Ramos (cell line): ENCODE measurements at regions not wholly inside any gene's neighbourhood (a gene's known extent, or its start where the extent isn't known, plus 50 kb on each side); places are given as distances from the start of the nearest gene placed in this dataset.

Experiments used
- in situ Hi-C: fragments of 300-500 bp; cut with MboI; formaldehyde crosslinking; loops from one replicate; pipeline ENCODE4 v1.14.3; 2022; ENCODE audit warnings: low sequenced_read_pairs; ENCODE audit not compliant: unreplicated experiment

- in situ Hi-C loops: no loop called here
These were observed 297.6 kb upstream of the IGFBP3 start for GRCh38 chr7:46218461-46219200.

- in situ Hi-C loops: no loop called here
These were observed 295.0 kb upstream of the IGFBP3 start for GRCh38 chr7:46215987-46216567.

DNA sequence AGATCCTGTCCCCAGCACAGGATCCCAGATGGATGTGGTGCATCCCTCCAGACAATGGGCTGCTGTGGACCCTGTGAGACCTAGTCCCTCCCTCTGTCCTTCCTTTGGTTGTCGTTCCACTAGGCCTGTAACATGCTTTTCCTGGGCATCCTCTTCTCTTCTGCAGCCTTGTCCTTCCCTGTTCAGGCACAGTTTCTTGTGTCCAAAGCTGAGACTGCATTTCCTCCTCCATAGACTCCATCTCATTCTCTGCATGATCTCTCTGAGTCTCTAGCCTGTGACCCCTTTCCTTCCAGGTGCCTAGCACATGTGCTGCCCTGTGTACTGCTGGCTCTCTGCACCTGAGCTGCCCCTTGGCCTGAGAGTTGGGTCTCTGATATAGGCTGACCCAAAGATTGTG, 293.5 kb upstream of the IGFBP3 start:
- in situ Hi-C loops: no loop called here

DNA sequence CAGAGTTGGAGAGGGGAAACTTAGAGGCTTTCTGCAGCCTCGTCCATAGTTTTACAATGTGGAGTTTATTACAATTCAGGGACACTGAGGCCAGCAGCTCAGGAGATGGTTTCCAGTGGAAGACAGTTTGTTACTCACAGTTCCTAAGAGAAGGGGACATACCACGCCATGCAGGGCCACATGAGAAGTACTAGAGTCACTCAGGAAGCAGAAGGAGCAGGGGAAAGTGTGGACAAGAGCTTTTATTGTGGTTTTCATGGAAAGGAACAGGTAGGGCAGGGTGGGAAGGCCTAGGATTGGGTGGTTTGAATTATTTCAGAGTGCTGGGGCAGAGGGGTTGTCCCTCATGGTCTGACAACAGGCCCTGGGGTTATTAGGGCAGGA, 292.1 kb upstream of the IGFBP3 start:
- in situ Hi-C loops: no loop called here

GRCh38 chr7:46212425-46213153, 291.5 kb upstream of the IGFBP3 start:
- in situ Hi-C loops: no loop called here

DNA sequence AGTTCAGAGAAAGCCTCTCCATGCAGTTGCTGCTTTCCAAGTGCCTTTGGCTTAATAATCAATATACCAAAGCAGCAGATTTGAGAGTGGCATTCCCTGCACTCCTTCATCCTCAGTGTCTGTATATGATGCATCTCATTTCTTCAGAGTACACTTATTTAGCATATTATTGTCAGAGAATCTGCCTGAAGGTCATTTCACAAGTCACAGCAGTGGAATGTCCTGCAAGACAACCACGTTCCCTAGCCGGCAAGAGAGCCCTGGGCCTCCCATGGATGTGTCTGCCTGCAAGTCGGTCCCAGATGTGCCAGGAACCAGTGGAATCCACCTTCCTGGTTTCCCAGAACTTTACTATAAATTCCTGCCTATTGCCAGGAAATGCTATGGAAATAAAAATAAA, 289.4 kb upstream of the IGFBP3 start:
- in situ Hi-C loops: no loop called here

DNA sequence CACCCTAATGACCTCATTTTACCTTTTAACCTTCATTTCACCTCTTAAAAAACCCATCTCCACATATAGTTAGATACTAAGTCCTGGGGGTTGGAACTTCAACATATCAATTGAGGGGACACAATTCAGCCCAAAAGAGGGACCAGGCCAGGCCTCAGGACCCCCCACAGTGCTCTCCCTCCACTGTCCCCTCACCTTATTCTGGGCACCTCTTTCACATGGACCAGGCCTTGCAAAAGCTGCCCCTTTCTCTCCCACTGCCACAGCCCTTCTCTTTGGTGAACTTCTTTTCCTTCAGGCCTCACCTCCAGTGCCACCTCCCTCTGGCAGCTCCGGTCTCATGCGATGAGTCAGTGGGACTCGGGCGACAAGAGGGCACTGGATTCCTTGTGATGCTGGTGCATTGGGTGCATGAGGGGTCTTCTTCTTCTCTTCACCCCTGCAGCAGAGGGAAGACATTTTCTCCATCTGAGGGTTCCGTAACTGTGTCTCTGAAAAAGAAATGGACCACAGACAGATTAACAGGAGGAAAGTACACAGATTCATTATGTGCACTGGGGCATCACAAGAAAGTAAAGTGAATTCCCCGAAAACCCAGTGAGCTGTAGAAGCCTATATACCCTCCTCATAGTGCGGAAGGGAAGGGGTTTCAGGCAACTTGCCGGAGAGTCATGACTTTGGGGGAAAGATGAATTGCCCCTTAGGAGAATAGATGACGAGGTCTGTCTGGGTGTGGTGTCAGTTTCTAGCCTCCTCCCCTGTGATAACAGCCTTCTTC, 288.7 kb upstream of the IGFBP3 start:
- in situ Hi-C loops: no loop called here

DNA sequence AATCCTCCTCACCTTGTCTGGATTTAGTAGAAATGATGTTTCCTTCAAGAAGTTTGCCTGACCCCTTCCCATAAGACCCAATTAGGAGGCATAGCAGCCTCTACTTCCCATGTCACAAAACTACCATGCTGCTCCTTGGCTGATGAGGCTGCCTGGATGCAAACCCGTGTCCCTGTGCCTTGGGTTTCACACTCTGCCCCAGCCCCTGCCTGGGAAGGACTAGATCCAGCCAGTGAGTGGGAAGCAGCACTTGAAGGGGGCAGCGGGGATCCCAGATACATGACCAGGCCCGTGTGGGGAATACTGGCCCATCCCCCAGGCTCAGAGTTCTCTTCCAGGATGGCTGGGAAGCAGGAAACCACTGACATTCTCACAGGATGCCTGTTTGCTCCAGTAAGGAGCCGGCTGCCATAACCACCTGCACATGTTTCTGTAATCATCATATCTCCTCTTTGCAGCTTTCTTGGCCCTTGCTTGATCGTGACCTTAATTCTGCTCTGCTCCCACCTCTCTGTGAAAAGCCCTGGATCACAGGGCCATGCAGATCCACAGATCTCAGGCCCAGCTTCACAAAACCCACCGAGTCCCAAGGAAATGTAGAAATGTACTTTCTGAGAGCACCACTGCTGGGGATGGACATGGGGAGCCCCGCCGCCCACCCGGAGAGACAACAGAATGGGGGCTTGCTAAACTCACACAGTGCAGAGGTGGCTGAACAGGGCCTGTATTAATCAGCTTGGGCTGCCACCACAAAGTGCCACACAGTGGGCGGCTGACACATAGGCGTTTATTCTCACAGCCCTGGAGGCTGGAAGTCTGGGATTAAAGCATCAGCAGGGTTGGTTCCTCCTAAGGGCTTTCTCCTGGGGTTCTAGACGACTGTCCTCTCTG, 287.8 kb upstream of the IGFBP3 start:
- in situ Hi-C loops: no loop called here

GRCh38 chr7:46207931-46208634, 287.0 kb upstream of the IGFBP3 start:
- in situ Hi-C loops: no loop called here

- in situ Hi-C loops: no loop called here
These were observed 285.5 kb upstream of the IGFBP3 start for GRCh38 chr7:46206476-46207060.

- in situ Hi-C loops: no loop called here
These were observed 284.4 kb upstream of the IGFBP3 start for GRCh38 chr7:46205478-46205877.

GRCh38 chr7:46203926-46204325, 282.9 kb upstream of the IGFBP3 start:
- in situ Hi-C loops: no loop called here

GRCh38 chr7:46202379-46202778, 281.3 kb upstream of the IGFBP3 start:
- in situ Hi-C loops: no loop called here

GRCh38 chr7:46201961-46202360, 280.9 kb upstream of the IGFBP3 start:
- in situ Hi-C loops: no loop called here

DNA sequence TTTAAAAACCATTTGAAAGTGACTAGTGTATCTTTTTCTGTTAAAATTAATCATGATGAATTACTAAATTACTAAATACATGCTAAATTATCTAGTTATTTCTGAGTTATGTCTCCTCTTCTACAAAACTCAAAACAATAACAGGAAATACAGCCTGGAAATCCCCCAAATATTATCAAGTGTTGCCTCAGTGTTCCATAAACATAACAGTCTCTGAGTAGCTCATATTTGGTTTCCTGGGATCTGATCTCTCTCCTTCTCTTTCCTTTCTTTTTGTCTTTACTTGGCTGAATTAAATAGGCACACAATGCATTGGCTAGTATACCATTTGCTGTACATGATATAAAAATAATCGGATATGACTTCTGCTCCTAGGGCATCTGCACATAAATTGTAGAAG, 277.6 kb upstream of the IGFBP3 start:
- in situ Hi-C loops: no loop called here

- in situ Hi-C loops: no loop called here
These were observed 276.9 kb upstream of the IGFBP3 start for GRCh38 chr7:46197785-46198540.

DNA sequence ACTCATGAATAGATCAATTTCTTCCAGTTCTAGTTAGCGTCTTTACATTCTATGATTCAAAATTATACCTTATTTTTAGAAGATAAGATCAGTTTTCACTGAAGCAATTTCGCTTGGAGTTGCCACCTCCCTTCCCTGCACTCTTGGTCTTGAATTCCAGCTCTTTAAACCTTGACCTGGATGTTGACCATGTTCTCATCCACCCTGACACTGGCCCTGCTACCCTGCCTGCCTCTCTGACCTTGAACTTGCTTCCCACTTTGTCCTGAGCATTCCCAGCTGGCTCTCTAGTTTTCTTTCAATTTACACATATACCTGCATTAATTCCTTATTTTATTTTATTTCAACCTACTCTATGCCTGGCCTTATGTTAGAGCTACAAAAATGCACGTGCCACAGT, 274.9 kb upstream of the IGFBP3 start:
- in situ Hi-C loops: no loop called here

DNA sequence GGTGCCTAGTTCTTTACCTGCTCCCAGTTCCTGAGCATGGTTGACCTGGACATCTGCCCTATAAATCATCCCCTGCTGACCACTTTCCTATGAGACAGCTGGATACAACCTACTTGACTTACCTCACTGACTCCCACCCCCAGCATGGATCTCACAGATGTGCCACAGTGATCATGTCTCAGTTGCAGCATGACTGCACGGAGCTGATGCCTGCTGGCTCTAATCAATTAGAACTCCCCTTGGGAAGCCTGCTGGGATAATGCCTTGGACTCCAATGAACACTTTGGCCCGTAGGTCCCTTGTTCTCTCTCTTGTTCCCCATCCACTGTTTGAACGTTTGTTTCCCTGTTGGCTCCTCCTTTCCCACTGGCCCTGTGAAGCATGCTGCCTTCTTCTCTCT, 271.2 kb upstream of the IGFBP3 start:
- in situ Hi-C loops: no loop called here
